Endodermal cell (in vitro differentiated cells): ENCODE measurements at regions not wholly inside any gene's neighbourhood (a gene's known extent, or its start where the extent isn't known, plus 50 kb on each side); places are given as distances from the start of the nearest gene placed in this dataset.
"Not testable (repeated sequence)": the region's sequence is repeated elsewhere in the genome, so short reads cannot be mapped to it uniquely, and the experiment has no call there.

ENCODE experiments used
- DNase-seq: peaks from one replicate; pipeline ENCODE4 v3.0.0-alpha.2; 2017
- H3K27ac ChIP-seq: 2 replicates; pipeline ENCODE4 v1.5.1; 2013; ENCODE audit warnings: mild to moderate bottlenecking, low read depth, low read length, moderate library complexity
- H3K27me3 ChIP-seq: 2 replicates; pipeline ENCODE4 v1.6.1; 2013; ENCODE audit warnings: mild to moderate bottlenecking, low read length, moderate library complexity; ENCODE audit not compliant: insufficient read depth, control insufficient read depth, poor library complexity, severe bottlenecking
- H3K36me3 ChIP-seq: 2 replicates; pipeline ENCODE4 v1.7.0; 2013; ENCODE audit warnings: mild to moderate bottlenecking, low read length, moderate library complexity; ENCODE audit not compliant: control insufficient read depth, insufficient read depth
- H3K4me1 ChIP-seq: one replicate; pipeline ENCODE4 v1.7.0; 2013; ENCODE audit warnings: low read length; ENCODE audit not compliant: control insufficient read depth, insufficient read depth
- H3K4me3 ChIP-seq: 2 replicates; pipeline ENCODE4 v1.5.1; 2013; ENCODE audit warnings: mild to moderate bottlenecking, low read length, moderate library complexity
- H3K9ac ChIP-seq: 2 replicates; pipeline ENCODE4 v1.6.1; 2013; ENCODE audit warnings: mild to moderate bottlenecking, low read length, moderate library complexity; ENCODE audit not compliant: poor library complexity, severe bottlenecking; ENCODE audit errors: extremely low read depth
- H3K9me3 ChIP-seq: 2 replicates; pipeline ENCODE4 v1.6.1; 2013; ENCODE audit warnings: mild to moderate bottlenecking, low read length, moderate library complexity; ENCODE audit not compliant: control insufficient read depth
- H3K27ac Mint-ChIP-seq: 2 replicates; pipeline ENCODE4 v1.8.0; 2020; ENCODE audit warnings: mixed read lengths
- H3K27me3 Mint-ChIP-seq: 2 replicates; pipeline ENCODE4 v1.8.0; 2021; ENCODE audit warnings: mild to moderate bottlenecking, mixed read lengths; ENCODE audit not compliant: insufficient read depth
- H3K36me3 Mint-ChIP-seq: 2 replicates; pipeline ENCODE4 v1.8.0; 2020; ENCODE audit warnings: low read depth, mixed read lengths
- H3K4me1 Mint-ChIP-seq: 2 replicates; pipeline ENCODE4 v1.8.0; 2020; ENCODE audit warnings: mixed read lengths
- H3K4me3 Mint-ChIP-seq: 2 replicates; pipeline ENCODE4 v1.8.0; 2020; ENCODE audit warnings: mild to moderate bottlenecking, moderate library complexity, mixed read lengths
- H3K9me3 Mint-ChIP-seq: 2 replicates; pipeline ENCODE4 v1.8.0; 2020; ENCODE audit warnings: mild to moderate bottlenecking, mixed read lengths
- WGBS, 2 experiments: methylation state at CpG; one replicate each; pipeline versions ENCODE4 v1.1.5 to v1.1.7; 2013; ENCODE audit warnings: missing lambda C conversion rate in 2 of 2, mixed read lengths in 1 of 2; ENCODE audit not compliant: insufficient coverage in 1 of 2, insufficient read length in 1 of 2; 5-methylcytosine and 5-hydroxymethylcytosine counted together
- TF ChIP-seq, protein P1 (sequence below): fragments of 200-600 bp; sonication (generic); conservative IDR thresholded peaks from 2 replicates; pipeline ENCODE4 v1.5.0; 2021; ENCODE audit warnings: antibody characterized with exemption, mild to moderate bottlenecking

DNA sequence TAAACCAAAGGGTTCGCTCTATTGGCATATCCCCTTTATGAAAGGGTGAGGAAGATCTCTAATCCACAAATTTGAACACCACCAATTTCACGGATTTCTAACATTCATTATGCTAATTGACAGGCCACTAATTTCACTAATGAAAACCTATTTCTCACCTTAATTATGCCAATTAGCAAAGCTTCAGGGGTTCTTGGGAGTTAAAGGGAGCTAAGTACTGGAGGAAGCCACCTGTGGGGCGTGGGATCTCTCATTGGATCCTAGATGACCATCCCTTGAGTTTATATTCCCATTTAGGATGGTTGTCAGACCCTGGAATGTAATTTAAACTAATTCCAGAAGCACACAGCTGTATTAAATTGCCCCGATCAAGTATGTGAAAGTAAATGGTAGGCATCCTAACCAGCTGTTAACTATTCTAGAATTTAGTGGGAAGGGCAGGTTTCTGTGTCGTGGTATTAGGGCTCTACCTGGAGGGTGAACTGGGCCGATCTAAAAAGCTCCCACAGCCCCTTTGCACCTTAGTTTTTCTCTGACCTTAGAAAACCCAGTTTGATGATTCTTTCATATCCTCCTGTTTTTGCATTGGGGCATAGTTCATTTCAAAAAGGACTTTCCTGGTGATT is 77.1 kb downstream of the C9orf152 start:
- Histone ChIP-seq H3K4me3 (no peak overlapping the region), H3K27me3 (no peaks in the 10 kb centered on the region), H3K36me3 (no peaks in the 10 kb centered on the region), H3K4me1 (peaks cover 12% of the 10 kb centered on the region), H3K9ac (no peak overlapping the region), H3K9me3 (no peaks in the 10 kb centered on the region), H3K27ac (no peak overlapping the region)
- H3K36me3 Mint-ChIP-seq: no peaks in the 10 kb centered on the region
- peaks cover 63% of the 10 kb centered on the region for H3K4me1 Mint-ChIP-seq
- H3K27ac Mint-ChIP-seq: peak overlapping the region; percentile 72
- H3K4me3 Mint-ChIP-seq: no peak overlapping the region
- peak; percentile 64 for DNase-seq
- H3K27me3 Mint-ChIP-seq: no peaks in the 10 kb centered on the region
- TF ChIP-seq, protein P1, sequence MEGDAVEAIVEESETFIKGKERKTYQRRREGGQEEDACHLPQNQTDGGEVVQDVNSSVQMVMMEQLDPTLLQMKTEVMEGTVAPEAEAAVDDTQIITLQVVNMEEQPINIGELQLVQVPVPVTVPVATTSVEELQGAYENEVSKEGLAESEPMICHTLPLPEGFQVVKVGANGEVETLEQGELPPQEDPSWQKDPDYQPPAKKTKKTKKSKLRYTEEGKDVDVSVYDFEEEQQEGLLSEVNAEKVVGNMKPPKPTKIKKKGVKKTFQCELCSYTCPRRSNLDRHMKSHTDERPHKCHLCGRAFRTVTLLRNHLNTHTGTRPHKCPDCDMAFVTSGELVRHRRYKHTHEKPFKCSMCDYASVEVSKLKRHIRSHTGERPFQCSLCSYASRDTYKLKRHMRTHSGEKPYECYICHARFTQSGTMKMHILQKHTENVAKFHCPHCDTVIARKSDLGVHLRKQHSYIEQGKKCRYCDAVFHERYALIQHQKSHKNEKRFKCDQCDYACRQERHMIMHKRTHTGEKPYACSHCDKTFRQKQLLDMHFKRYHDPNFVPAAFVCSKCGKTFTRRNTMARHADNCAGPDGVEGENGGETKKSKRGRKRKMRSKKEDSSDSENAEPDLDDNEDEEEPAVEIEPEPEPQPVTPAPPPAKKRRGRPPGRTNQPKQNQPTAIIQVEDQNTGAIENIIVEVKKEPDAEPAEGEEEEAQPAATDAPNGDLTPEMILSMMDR: no peak
- no peaks in the 10 kb centered on the region for H3K9me3 Mint-ChIP-seq
- WGBS, 2 experiments: 62 to 100% methylated on average over 1 to 6 of the region's 6 CpGs

DNA sequence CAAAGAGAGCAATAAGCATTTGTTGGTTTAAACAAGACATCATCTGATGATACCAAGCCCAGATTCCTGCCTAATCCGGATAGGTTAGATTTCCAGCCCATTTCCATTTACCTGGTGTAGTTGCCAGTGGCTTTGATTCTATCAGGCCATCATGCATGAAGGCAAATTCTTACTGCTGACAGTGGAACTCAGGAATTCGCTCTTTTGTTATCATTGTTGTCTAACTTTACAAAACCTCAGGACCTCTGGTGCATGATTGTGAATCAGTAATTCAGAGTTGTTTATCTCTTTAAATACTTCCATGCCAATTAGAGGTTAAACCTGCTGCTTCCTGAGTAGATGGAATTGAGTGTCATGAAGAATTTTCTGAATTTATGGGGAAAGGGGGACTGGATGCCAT is 76.5 kb downstream of the C9orf152 start:
- Histone ChIP-seq H3K4me1 (peaks cover 12% of the 10 kb centered on the region), H3K4me3 (no peak overlapping the region), H3K27ac (no peak overlapping the region), H3K9me3 (no peaks in the 10 kb centered on the region), H3K9ac (no peak overlapping the region), H3K27me3 (no peaks in the 10 kb centered on the region), H3K36me3 (no peaks in the 10 kb centered on the region)
- H3K27me3 Mint-ChIP-seq: no peaks in the 10 kb centered on the region
- peaks cover 57% of the 10 kb centered on the region for H3K4me1 Mint-ChIP-seq
- peaks cover 5% of the 10 kb centered on the region for H3K36me3 Mint-ChIP-seq
- no peak for DNase-seq
- 70 to 71% methylated on average over 1 to 2 of the region's 2 CpGs for WGBS, 2 experiments
- TF ChIP-seq, protein P1: no peak
- H3K9me3 Mint-ChIP-seq: no peaks in the 10 kb centered on the region
- peak overlapping the region; percentile 72 for H3K27ac Mint-ChIP-seq
- no peak overlapping the region for H3K4me3 Mint-ChIP-seq

DNA sequence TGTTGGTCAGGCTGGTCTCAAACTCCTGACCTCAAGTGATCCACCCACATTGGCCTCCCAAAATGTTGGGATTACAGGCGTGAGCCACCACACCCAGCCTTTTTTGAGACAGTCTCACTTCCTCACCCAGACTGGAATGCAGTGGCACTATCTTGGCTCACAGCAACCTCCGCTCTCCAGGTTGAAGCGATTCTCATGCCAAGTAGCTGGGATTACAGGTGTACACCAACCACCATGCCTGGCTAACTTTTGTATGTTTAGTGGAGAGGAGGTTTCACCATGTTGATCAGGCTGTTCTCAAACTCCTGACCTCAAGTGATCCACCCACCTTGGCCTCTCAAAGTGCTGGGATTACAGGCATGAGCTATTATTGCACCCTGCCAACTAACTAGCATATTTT is 75.4 kb downstream of the C9orf152 start:
- not testable (repeated sequence) for DNase-seq, H3K4me3 Mint-ChIP-seq, H3K9me3 Mint-ChIP-seq, H3K9me3 ChIP-seq, H3K27ac ChIP-seq, H3K27ac Mint-ChIP-seq, H3K36me3 ChIP-seq, H3K9ac ChIP-seq, H3K4me3 ChIP-seq, H3K27me3 Mint-ChIP-seq, H3K4me1 ChIP-seq, H3K27me3 ChIP-seq
- Mint-ChIP-seq H3K36me3 (peaks cover 11% of the 10 kb centered on the region), H3K4me1 (peaks cover 47% of the 10 kb centered on the region)
- 92 to 95% methylated on average over 3 of the region's 3 CpGs for WGBS, 2 experiments

DNA sequence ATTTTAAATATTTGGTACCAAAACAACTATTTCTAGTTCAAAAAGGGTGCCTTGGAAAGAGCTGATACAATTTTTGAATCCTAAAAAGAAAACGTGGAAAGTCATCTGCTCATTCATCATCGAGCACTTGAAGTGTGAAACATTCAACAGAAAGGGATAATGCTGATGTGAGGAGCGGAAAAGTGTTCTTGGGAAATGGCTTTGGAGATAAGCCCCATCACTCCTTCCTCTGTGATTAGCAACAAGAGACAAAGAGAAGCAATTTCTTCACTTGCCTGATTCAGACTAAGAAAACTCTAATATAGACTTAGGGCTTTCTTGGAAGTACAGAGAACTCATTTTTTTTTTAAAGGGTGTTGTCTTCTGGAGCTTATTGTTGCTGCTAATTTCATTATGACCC is 74.9 kb downstream of the C9orf152 start:
- H3K9me3 Mint-ChIP-seq: no peaks in the 10 kb centered on the region
- Histone ChIP-seq H3K36me3 (peaks cover 7% of the 10 kb centered on the region), H3K27ac (no peak overlapping the region), H3K9ac (no peak overlapping the region), H3K4me3 (no peak overlapping the region), H3K9me3 (no peaks in the 10 kb centered on the region), H3K4me1 (no peaks in the 10 kb centered on the region), H3K27me3 (no peaks in the 10 kb centered on the region)
- no peak overlapping the region for H3K27ac Mint-ChIP-seq
- 73 to 75% methylated on average over 2 to 3 of the region's 3 CpGs for WGBS, 2 experiments
- no peak for DNase-seq
- peaks cover 16% of the 10 kb centered on the region for H3K36me3 Mint-ChIP-seq
- no peak overlapping the region for H3K4me3 Mint-ChIP-seq
- H3K4me1 Mint-ChIP-seq: peaks cover 43% of the 10 kb centered on the region
- H3K27me3 Mint-ChIP-seq: no peaks in the 10 kb centered on the region
- TF ChIP-seq, protein P1: no peak
